Sigmoid colon (tissue), 4 donors: ENCODE measurements at regions not wholly inside any gene's neighbourhood (a gene's known extent, or its start where the extent isn't known, plus 50 kb on each side); places are given as distances from the start of the nearest gene placed in this dataset.

Source experiments
- CTCF ChIP-seq, 4 experiments: fragments of 450-650 bp in 3 of 4; fragments of 200-600 bp in 1 of 4; IDR thresholded peaks; one replicate each; pipeline ENCODE4 v1.5.1; 2016 to 2019; ENCODE audit warnings: antibody characterized with exemption in 4 of 4, mild to moderate bottlenecking in 3 of 4, moderate library complexity in 2 of 4
- POLR2AphosphoS5 ChIP-seq, 4 donors: sonication (generic); formaldehyde crosslinking; IDR thresholded peaks; one replicate each; pipeline ENCODE4 v1.6.1; 2017; ENCODE audit warnings: antibody characterized with exemption in 4 of 4

- TF ChIP-seq CTCF (IDR thresholded peaks at IDR 0.05) (no peak), POLR2AphosphoS5 (IDR thresholded peaks at IDR 0.05) (no peak)
Observed at GRCh38 chr17:72514891-72515290, 394.1 kb downstream of the SOX9 start.
